GM21786 (cell line): ENCODE measurements at regions not wholly inside any gene's neighbourhood (a gene's known extent, or its start where the extent isn't known, plus 50 kb on each side); places are given as distances from the start of the nearest gene placed in this dataset.

Experiments used
- ATAC-seq: cut with Tn5 transposase; IDR thresholded peaks from one replicate; pipeline ENCODE4 v1.9.1; 2021; ENCODE audit not compliant: unreplicated experiment

- no peak for ATAC-seq
Measured at GRCh38 chr18:47602273-47602897, 328.1 kb downstream of the SMAD2 start.

GRCh38 chr18:47601581-47602272 lies 328.7 kb downstream of the SMAD2 start:
- ATAC-seq: no peak

- no peak for ATAC-seq
Measured at GRCh38 chr18:47595831-47596501, 334.5 kb downstream of the SMAD2 start.

- ATAC-seq: no peak
Measured at GRCh38 chr18:47594621-47595086, 335.8 kb downstream of the SMAD2 start.

- ATAC-seq: no peak
Measured at GRCh38 chr18:47593744-47594472, 336.6 kb downstream of the SMAD2 start.

GRCh38 chr18:47591429-47591828 lies 339.0 kb downstream of the SMAD2 start:
- ATAC-seq: no peak

GRCh38 chr18:47587587-47587986 lies 336.1 kb upstream of the SKOR2 start:
- no peak for ATAC-seq

GRCh38 chr18:47586418-47587070 lies 335.1 kb upstream of the SKOR2 start:
- ATAC-seq: no peak

- ATAC-seq: no peak
Measured at GRCh38 chr18:47585914-47586313, 334.5 kb upstream of the SKOR2 start.

- no peak for ATAC-seq
Measured at GRCh38 chr18:47585136-47585535, 333.7 kb upstream of the SKOR2 start.

- ATAC-seq: no peak
Measured at GRCh38 chr18:47582093-47582492, 330.6 kb upstream of the SKOR2 start.

GRCh38 chr18:47577520-47577919 lies 326.1 kb upstream of the SKOR2 start:
- no peak for ATAC-seq

GRCh38 chr18:47574966-47575365 lies 323.5 kb upstream of the SKOR2 start:
- ATAC-seq: no peak

GRCh38 chr18:47571957-47572356 lies 320.5 kb upstream of the SKOR2 start:
- ATAC-seq: no peak

- ATAC-seq: no peak
Measured at GRCh38 chr18:47566809-47567208, 315.3 kb upstream of the SKOR2 start.

GRCh38 chr18:47560723-47561715 lies 309.6 kb upstream of the SKOR2 start:
- no peak for ATAC-seq

- ATAC-seq: peak; percentile 78
Measured at GRCh38 chr18:47558110-47558750, 306.8 kb upstream of the SKOR2 start.

GRCh38 chr18:47557160-47557559 lies 305.7 kb upstream of the SKOR2 start:
- ATAC-seq: no peak

- no peak for ATAC-seq
Measured at GRCh38 chr18:47552783-47553182, 301.3 kb upstream of the SKOR2 start.
